CD4-positive, alpha-beta T cell (primary cell): ENCODE measurements at regions not wholly inside any gene's neighbourhood (a gene's known extent, or its start where the extent isn't known, plus 50 kb on each side); places are given as distances from the start of the nearest gene placed in this dataset.

ENCODE experiments used
- ATAC-seq: fragments of 200-7000 bp; cut with Tn5 transposase; one replicate; pipeline ENCODE4 v1.10.0; 2022; ENCODE audit warnings: mild to moderate bottlenecking; ENCODE audit not compliant: poor library complexity
- CTCF ChIA-PET: fragments of 350-600 bp; sonication (Branson Sonifier 250); formaldehyde crosslinking; loops from one replicate; lab custom pipeline; 2021; ENCODE audit warnings: antibody characterized with exemption, inconsistent platforms; lab: Charles Lee
- POLR2A ChIA-PET: fragments of 350-600 bp; sonication (Branson Sonifier 250); formaldehyde crosslinking; loops from one replicate; lab custom pipeline; 2021; ENCODE audit warnings: antibody characterized with exemption, inconsistent platforms; lab: Charles Lee
- DNase-seq, 14 experiments: peaks; one replicate each; pipeline ENCODE4 v3.0.0-alpha.2; 2013 to 2020; ENCODE audit warnings: mixed read lengths in 2 of 14
- H3K27ac ChIP-seq, 2 donors: one replicate each; pipeline versions ENCODE4 v1.5.1 to v1.7.0; 2013; ENCODE audit warnings: low read length in 2 of 2, low read depth in 1 of 2, mild to moderate bottlenecking in 1 of 2
- H3K27me3 ChIP-seq, 2 experiments: 1 replicate in 1 of 2; 2 replicates in 1 of 2; pipeline versions ENCODE4 v1.6.1 to v1.7.0; 2013; ENCODE audit warnings: low read length in 2 of 2, control low read depth in 1 of 2, mild to moderate bottlenecking in 1 of 2, moderate library complexity in 1 of 2; ENCODE audit not compliant: insufficient read depth in 2 of 2, control insufficient read depth in 1 of 2
- H3K36me3 ChIP-seq: one replicate; pipeline ENCODE4 v1.6.1; 2013; ENCODE audit warnings: low read length, control low read depth; ENCODE audit not compliant: insufficient read depth
- H3K4me1 ChIP-seq: one replicate; pipeline ENCODE4 v1.6.1; 2013; ENCODE audit warnings: low read length, control low read depth; ENCODE audit not compliant: insufficient read depth
- H3K4me3 ChIP-seq: one replicate; pipeline ENCODE4 v1.5.1; 2013; ENCODE audit warnings: mild to moderate bottlenecking, low read length, moderate library complexity
- H3K9me3 ChIP-seq, 2 experiments: 1 replicate in 1 of 2; 2 replicates in 1 of 2; pipeline versions ENCODE4 v1.6.1 to v1.7.0; 2013; ENCODE audit warnings: low read length in 2 of 2, mild to moderate bottlenecking in 2 of 2, control low read depth in 1 of 2, moderate library complexity in 1 of 2; ENCODE audit not compliant: control insufficient read depth in 1 of 2, insufficient read depth in 1 of 2
- H3K27ac Mint-ChIP-seq: one replicate; pipeline ENCODE4 v1.8.0; 2020; ENCODE audit warnings: mixed read lengths
- H3K27me3 Mint-ChIP-seq: one replicate; pipeline ENCODE4 v1.8.0; 2021; ENCODE audit warnings: mixed read lengths
- H3K36me3 Mint-ChIP-seq: one replicate; pipeline ENCODE4 v1.8.0; 2021; ENCODE audit warnings: low read depth, mixed read lengths
- H3K4me1 Mint-ChIP-seq: one replicate; pipeline ENCODE4 v1.8.0; 2021; ENCODE audit warnings: low read depth, mixed read lengths
- H3K4me3 Mint-ChIP-seq: one replicate; pipeline ENCODE4 v1.8.0; 2020; ENCODE audit warnings: mild to moderate bottlenecking, mixed read lengths
- H3K9me3 Mint-ChIP-seq: one replicate; pipeline ENCODE4 v1.8.0; 2020; ENCODE audit warnings: mixed read lengths
- CTCF ChIP-seq: fragments of 200-600 bp; IDR thresholded peaks from one replicate; pipeline ENCODE4 v1.8.0; 2022; ENCODE audit warnings: antibody characterized with exemption, mild to moderate bottlenecking
- intact Hi-C, 2 experiments: fragments of 100-400 bp; cut with DNase I in 1 of 2; cut with micrococcal nuclease in 1 of 2; formaldehyde crosslinking; loops; one replicate each; pipeline versions ENCODE4 v1.15.1 to v1.9.0; 2023 to 2025; cut with DNase I, micrococcal nuclease

- intact Hi-C loops, result no loop called here
- DNase-seq, result no peak
- POLR2A ChIA-PET, result no interaction called here
- no peak overlapping the region for H3K27ac ChIP-seq
- no peaks in the 10 kb centered on the region for H3K36me3 Mint-ChIP-seq
- H3K4me1 ChIP-seq, result no peaks in the 10 kb centered on the region
- CTCF ChIA-PET, result interaction anchor here (1.6 kb wide), 1 partner anchor 9 kb away, joined by 5 read pairs; no protein-coding TSS in a partner anchor
- H3K4me1 Mint-ChIP-seq, result no peaks in the 10 kb centered on the region
- H3K27ac Mint-ChIP-seq, result no peak overlapping the region
- H3K36me3 ChIP-seq, result no peaks in the 10 kb centered on the region
- no peak overlapping the region for H3K4me3 ChIP-seq
- ATAC-seq, result no peak
- peaks cover 52% of the 10 kb centered on the region for H3K27me3 Mint-ChIP-seq
- H3K9me3 ChIP-seq, result no peaks in the 10 kb centered on the region
- H3K4me3 Mint-ChIP-seq, result no peak overlapping the region
- no peak for TF ChIP-seq CTCF
- H3K9me3 Mint-ChIP-seq, result no peaks in the 10 kb centered on the region
- peaks cover 4 to 14% of the 10 kb centered on the region in 2 experiments for H3K27me3 ChIP-seq
Observed at GRCh38 chr18:22789600-22789999, 143.5 kb upstream of the RBBP8 start.

GRCh38 chr18:22790545-22791309, 142.4 kb upstream of the RBBP8 start:
- H3K27me3 ChIP-seq, result peaks cover 4 to 14% of the 10 kb centered on the region in 2 experiments
- ChIA-PET POLR2A (no interaction called here), CTCF (interaction anchor here (1.6 kb wide), 1 partner anchor 8 kb away, joined by 5 read pairs; no protein-coding TSS in a partner anchor)
- H3K27me3 Mint-ChIP-seq, result peaks cover 45% of the 10 kb centered on the region
- intact Hi-C loops, result no loop called here
- H3K36me3 Mint-ChIP-seq, result no peaks in the 10 kb centered on the region
- no peak overlapping the region for H3K27ac Mint-ChIP-seq
- H3K9me3 Mint-ChIP-seq, result no peaks in the 10 kb centered on the region
- no peak overlapping the region for H3K4me3 ChIP-seq
- H3K4me1 ChIP-seq, result no peaks in the 10 kb centered on the region
- H3K4me3 Mint-ChIP-seq, result no peak overlapping the region
- TF ChIP-seq CTCF, result no peak
- H3K36me3 ChIP-seq, result no peaks in the 10 kb centered on the region
- ATAC-seq (no peak), DNase-seq (no peak)
- H3K4me1 Mint-ChIP-seq, result no peaks in the 10 kb centered on the region
- no peaks in the 10 kb centered on the region for H3K9me3 ChIP-seq
- no peak overlapping the region for H3K27ac ChIP-seq

- DNase-seq (no peak), ATAC-seq (no peak)
- no peaks in the 10 kb centered on the region for H3K9me3 ChIP-seq
- H3K27ac ChIP-seq, result no peak overlapping the region
- peaks cover 40% of the 10 kb centered on the region for H3K27me3 Mint-ChIP-seq
- H3K36me3 ChIP-seq, result no peaks in the 10 kb centered on the region
- ChIA-PET CTCF (no interaction called here), POLR2A (no interaction called here)
- no peaks in the 10 kb centered on the region for H3K36me3 Mint-ChIP-seq
- no peaks in the 10 kb centered on the region for H3K9me3 Mint-ChIP-seq
- no peak overlapping the region for H3K4me3 Mint-ChIP-seq
- H3K27ac Mint-ChIP-seq, result no peak overlapping the region
- H3K4me3 ChIP-seq, result no peak overlapping the region
- no peaks in the 10 kb centered on the region for H3K4me1 Mint-ChIP-seq
- no peak for TF ChIP-seq CTCF
- intact Hi-C loops, result no loop called here
- H3K4me1 ChIP-seq, result no peaks in the 10 kb centered on the region
- peaks cover 4 to 10% of the 10 kb centered on the region in 2 experiments for H3K27me3 ChIP-seq
Observed at GRCh38 chr18:22791310-22791610, 141.9 kb upstream of the RBBP8 start.
